ENCODE measurements at regions not wholly inside any gene's neighbourhood (a gene's known extent, or its start where the extent isn't known, plus 50 kb on each side); places are given as distances from the start of the nearest gene placed in this dataset.

GRCh38 chr2:195538937-195539336 lies 118.1 kb upstream of the SLC39A10 start:
- CTCF ChIA-PET = interaction anchor here (0.8 kb wide), 1 partner anchor 1104 kb away, joined by 5 read pairs; no protein-coding TSS in a partner anchor
- Histone ChIP-seq H3K4me1 (ENCODE audit: control insufficient read depth, insufficient read depth, low read length) (no peaks in the 10 kb centered on the region), H3K9me3 (ENCODE audit: control insufficient read depth, insufficient read depth, low read depth, low read length) (no peaks in the 10 kb centered on the region), H3K4me3 (ENCODE audit: low read depth, low read length) (no peak overlapping the region), H3K36me3 (ENCODE audit: control insufficient read depth in 2 of 2, insufficient read depth in 1 of 2, low read length in 2 of 2) (no peaks in the 10 kb centered on the region), H3K27ac (ENCODE audit: extremely low read depth, low read depth, low read length) (no peak overlapping the region)
- POLR2A ChIA-PET = no interaction called here
- no peak for TF ChIP-seq FEZF1 (tag by site-specific recombination; IDR thresholded peaks at IDR 0.05)
- TF ChIP-seq ZFP3 (tag by site-specific recombination; IDR thresholded peaks at IDR 0.05; ENCODE audit: low read depth) = no peak
- no peak for TF ChIP-seq ZNF501 (tag by site-specific recombination; IDR thresholded peaks at IDR 0.05)
- no peak for TF ChIP-seq ZNF324 (tag by site-specific recombination; IDR thresholded peaks at IDR 0.05)
- no peak for TF ChIP-seq ZNF561 (tag by site-specific recombination; IDR thresholded peaks at IDR 0.05; ENCODE audit: borderline replicate concordance)
- no peak for TF ChIP-seq EGR2 (tag by site-specific recombination; IDR thresholded peaks at IDR 0.05; ENCODE audit: low read depth)

GRCh38 chr2:195537811-195538210 lies 119.2 kb upstream of the SLC39A10 start:
- Histone ChIP-seq H3K4me3 (ENCODE audit: low read depth, low read length) (no peak overlapping the region), H3K36me3 (ENCODE audit: control insufficient read depth in 2 of 2, insufficient read depth in 1 of 2, low read length in 2 of 2) (no peaks in the 10 kb centered on the region), H3K4me1 (ENCODE audit: control insufficient read depth, insufficient read depth, low read length) (no peaks in the 10 kb centered on the region), H3K9me3 (ENCODE audit: control insufficient read depth, insufficient read depth, low read depth, low read length) (no peaks in the 10 kb centered on the region), H3K27ac (ENCODE audit: extremely low read depth, low read depth, low read length) (no peak overlapping the region)
- CTCF ChIA-PET = no interaction called here
- POLR2A ChIA-PET = no interaction called here
- no peak for TF ChIP-seq ZNF354C (tag by site-specific recombination; IDR thresholded peaks at IDR 0.05; ENCODE audit: borderline replicate concordance, low read depth)
- no peak for TF ChIP-seq ZNF785 (tag by site-specific recombination; IDR thresholded peaks at IDR 0.05)
- no peak for TF ChIP-seq OVOL3 (tag by site-specific recombination; IDR thresholded peaks at IDR 0.05)

GRCh38 chr2:195536906-195537305 lies 120.1 kb upstream of the SLC39A10 start:
- Histone ChIP-seq H3K36me3 (ENCODE audit: control insufficient read depth in 2 of 2, insufficient read depth in 1 of 2, low read length in 2 of 2) (no peaks in the 10 kb centered on the region), H3K9me3 (ENCODE audit: control insufficient read depth, insufficient read depth, low read depth, low read length) (no peaks in the 10 kb centered on the region), H3K4me3 (ENCODE audit: low read depth, low read length) (no peak overlapping the region), H3K27ac (ENCODE audit: extremely low read depth, low read depth, low read length) (no peak overlapping the region), H3K4me1 (ENCODE audit: control insufficient read depth, insufficient read depth, low read length) (no peaks in the 10 kb centered on the region)
- CTCF ChIA-PET = interaction anchor here (0.5 kb wide), 1 partner anchor 34 kb away, joined by 3 read pairs; no protein-coding TSS in a partner anchor
- TF ChIP-seq SCRT1 (tag by site-specific recombination; IDR thresholded peaks at IDR 0.05; ENCODE audit: borderline replicate concordance) (no peak), RBAK (tag by site-specific recombination; IDR thresholded peaks at IDR 0.05) (no peak), ZNF473 (tag by site-specific recombination; IDR thresholded peaks at IDR 0.05) (no peak), ZNF362 (tag by site-specific recombination; IDR thresholded peaks at IDR 0.05) (no peak), ZNF76 (tag by site-specific recombination; IDR thresholded peaks at IDR 0.05; ENCODE audit: borderline replicate concordance, low read depth) (no peak), ZNF37A (tag by site-specific recombination; IDR thresholded peaks at IDR 0.05) (no peak), IKZF3 (tag by site-specific recombination; IDR thresholded peaks at IDR 0.05) (no peak), ZFP3 (tag by site-specific recombination; IDR thresholded peaks at IDR 0.05; ENCODE audit: low read depth) (no peak), ZNF843 (tag by site-specific recombination; IDR thresholded peaks at IDR 0.05) (no peak)
- POLR2A ChIA-PET = no interaction called here

- ChIA-PET CTCF (no interaction called here), POLR2A (no interaction called here)
- Histone ChIP-seq H3K27ac (ENCODE audit: extremely low read depth, low read depth, low read length) (no peak overlapping the region), H3K9me3 (ENCODE audit: control insufficient read depth, insufficient read depth, low read depth, low read length) (no peaks in the 10 kb centered on the region), H3K36me3 (ENCODE audit: control insufficient read depth in 2 of 2, insufficient read depth in 1 of 2, low read length in 2 of 2) (no peaks in the 10 kb centered on the region), H3K4me3 (ENCODE audit: low read depth, low read length) (no peak overlapping the region), H3K4me1 (ENCODE audit: control insufficient read depth, insufficient read depth, low read length) (no peaks in the 10 kb centered on the region)
- TF ChIP-seq ZNF639 (tag by site-specific recombination; IDR thresholded peaks at IDR 0.05) (no peak), MYNN (tag by site-specific recombination; IDR thresholded peaks at IDR 0.05; ENCODE audit: borderline replicate concordance) (no peak), ZNF624 (tag by site-specific recombination; IDR thresholded peaks at IDR 0.05) (no peak)
Observed at GRCh38 chr2:195535911-195536522, 121.0 kb upstream of the SLC39A10 start.
